NCI-H460 (cell line): ENCODE measurements at regions not wholly inside any gene's neighbourhood (a gene's known extent, or its start where the extent isn't known, plus 50 kb on each side); places are given as distances from the start of the nearest gene placed in this dataset.

Experiments used
- DNase-seq: peaks from one replicate; pipeline ENCODE4 v3.0.0-alpha.2; 2016; ENCODE audit warnings: low read depth; ENCODE audit errors: extremely low read depth

DNA sequence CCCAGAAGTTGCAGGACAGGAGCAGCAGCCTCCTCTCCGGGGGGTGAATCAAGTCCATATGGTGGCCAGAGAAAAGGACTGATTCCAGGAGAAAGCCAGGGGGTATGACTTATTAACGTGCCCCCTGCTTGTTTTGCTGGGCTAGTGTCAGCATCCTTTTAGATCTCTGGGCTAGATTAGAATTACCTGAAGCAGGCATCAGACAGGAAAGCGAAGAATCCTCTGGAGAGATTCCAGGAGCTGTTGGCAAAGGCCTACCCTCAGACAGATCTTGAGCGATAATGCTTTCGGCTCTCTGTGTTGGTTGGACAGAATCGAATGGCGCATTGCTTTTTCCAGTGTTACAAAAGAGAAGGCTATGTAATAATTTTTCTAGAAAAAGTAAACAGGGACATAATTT, 164.0 kb upstream of the GLI3 start:
- no peak for DNase-seq

DNA sequence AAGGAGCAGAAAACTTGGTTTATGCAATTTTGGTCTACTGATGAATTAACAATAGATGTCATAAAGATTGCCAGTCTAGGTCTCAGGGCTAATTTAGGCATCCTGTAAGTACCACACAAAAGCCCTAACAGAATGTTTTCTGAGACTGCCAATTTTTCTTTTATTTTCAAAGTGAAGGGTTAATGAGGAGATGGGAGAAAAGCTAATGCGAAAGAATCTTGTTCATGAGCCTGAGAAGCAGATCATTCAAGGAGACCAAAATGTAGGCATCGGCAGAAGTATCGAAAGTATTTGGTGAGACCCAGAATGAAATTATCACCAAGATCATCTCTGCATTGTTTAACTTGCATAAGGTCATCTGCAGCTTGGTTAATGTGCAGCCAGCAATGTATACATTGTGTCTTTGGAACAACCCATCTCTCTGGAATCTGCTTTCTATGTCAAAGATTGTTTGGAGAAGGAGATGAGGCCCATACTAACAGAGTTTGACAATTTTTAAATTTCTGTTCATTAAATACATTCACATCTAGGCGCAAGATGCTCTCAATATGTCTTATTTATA, 163.3 kb upstream of the GLI3 start:
- no peak for DNase-seq

DNA sequence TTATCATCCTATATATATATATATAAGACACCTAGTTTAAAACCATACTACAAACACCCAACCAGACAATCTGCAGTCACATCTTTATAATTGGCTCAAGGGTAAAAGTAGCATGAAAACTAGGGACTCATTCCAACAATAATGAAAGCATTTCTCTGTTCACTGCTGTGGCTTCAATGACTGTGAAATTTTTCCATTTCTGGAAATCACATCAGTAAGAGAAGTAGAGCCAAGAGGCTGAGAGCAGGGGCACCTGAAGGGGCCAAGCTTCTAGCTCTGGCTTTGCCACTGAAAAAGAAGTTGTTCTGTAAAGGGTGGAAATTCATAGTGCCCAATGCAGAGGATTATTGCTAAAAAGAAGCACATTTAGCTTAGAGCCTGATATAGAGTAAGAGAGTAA, 158.6 kb upstream of the GLI3 start:
- no peak for DNase-seq

DNA sequence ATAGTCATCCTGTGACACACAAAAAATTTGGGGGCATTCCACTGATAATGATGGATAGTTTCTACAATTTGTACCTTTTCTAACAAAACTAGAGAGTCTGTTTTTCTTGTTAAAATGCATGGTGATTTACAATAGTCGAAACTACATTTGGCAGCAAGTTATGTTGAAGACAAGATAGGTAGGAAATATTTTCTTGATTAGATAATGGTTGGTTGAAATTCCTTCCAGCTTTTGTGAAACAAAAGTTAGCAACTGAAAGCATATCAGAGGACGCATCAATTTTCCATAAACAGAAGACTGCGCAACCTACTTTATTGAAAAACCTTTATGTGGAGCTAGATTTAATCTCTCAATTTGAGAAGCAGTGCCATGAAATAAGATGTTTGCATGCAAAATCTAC, 155.8 kb upstream of the GLI3 start:
- no peak for DNase-seq

DNA sequence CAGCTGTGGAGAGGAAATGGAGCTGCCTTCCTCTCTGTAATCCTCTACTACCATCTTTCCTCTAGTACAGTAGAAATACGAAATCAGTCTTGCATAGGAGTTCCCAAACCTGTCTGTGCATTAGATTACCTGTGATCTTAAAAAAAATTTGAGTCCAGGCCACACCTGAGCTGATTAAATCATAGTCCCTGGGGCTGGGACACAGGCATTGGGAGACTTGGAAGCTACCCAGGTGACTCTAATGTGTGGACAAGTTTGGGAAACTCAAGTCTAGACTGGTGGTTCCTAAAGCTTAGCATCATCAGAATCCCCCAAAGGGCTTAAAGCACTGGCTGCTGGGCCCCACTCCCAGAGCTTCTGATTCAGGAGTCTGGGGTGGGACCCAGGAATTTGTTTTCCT, 152.7 kb upstream of the GLI3 start:
- DNase-seq, result no peak

DNA sequence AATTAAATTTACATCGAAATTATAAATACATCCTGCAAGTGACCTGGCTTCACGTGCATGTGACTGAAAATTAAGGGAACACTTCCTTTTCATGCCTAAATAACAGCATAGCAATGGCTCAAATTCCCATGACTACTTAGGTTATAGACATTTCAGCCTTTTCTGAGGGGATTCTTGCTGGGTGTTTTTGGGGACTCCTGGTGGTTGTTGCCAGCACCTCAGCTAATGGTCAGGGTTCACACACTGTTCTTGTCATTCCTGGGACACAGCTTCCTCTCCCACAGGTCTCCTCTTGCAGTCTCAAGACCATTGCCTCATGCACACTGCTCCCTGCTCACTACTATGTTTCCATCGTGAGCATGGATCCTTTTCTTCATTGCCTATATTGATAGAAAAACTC, 148.9 kb upstream of the GLI3 start:
- no peak for DNase-seq

DNA sequence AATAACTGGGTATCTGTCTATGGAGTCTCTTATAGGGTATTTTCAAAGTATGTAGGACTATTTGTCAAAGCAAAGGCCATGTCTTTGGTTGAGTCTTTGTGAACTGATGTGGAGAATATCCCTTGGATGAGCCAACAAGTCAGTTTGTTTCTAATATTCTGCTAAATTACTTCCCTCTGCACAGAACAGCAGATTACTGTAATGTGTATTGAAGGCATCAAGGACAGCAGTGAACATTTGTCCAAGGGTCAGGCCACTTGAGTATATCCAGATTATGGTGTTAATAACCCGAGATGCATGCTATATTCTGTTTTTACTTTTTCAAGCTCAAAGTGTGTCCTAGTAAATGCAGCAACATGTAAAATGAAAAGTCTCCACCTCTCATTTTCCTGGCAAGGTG, 144.2 kb upstream of the GLI3 start:
- DNase-seq, result no peak

DNA sequence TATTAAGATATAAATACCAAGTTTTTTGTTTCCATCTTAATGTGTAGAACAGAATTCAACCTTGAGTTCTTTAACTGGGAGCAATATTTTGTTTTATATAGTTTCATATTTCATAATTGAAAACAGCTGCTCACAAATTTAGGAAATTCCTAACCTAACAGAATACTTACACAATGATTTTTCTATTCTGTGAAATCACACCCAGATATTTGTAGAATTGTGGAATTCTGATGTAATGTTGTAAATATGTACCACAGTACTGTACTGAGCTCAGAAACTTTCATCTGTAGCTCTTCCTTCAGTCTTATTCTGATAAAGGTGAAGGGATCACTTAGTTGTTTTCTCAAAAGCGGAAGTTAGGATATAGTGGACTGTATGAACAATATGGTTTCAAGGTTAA, 143.4 kb upstream of the GLI3 start:
- no peak for DNase-seq

DNA sequence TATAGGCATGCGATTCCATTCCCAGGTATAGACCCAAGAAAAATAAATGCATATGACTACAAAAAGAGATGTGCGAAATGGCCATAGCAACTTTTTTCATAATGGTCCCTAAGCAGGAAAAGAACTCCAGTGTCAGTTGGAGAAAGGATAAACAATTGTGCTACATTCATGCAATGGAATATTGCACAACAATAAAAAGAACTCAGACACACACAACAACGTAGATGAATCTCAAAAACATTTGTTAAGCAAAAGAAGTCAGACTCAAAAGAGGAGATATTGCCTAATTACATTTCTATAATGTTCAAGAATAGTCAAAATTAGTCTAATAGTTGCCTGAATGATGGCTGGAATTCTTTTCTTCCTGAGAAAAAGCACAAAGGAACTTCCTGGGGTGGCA, 141.1 kb upstream of the GLI3 start:
- no peak for DNase-seq

DNA sequence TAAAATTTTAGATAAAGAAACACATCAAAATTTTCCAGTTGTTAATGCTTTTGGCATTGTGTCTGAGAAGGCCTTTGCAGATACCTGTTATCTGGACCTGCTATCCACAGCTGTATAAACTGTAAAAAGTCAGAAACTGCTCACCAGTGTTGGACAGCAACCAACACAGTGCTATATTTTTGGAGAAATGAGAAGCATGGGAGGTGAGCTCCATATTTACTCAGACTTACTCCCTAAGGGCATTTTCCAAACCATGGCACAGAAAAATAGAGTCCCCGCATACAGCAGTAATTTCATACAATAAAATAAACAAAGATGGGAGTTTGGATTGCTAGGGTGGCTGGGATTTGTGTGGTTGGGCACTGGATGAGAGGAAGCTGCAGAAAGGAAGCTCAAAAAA, 136.3 kb upstream of the GLI3 start:
- DNase-seq, result no peak

DNA sequence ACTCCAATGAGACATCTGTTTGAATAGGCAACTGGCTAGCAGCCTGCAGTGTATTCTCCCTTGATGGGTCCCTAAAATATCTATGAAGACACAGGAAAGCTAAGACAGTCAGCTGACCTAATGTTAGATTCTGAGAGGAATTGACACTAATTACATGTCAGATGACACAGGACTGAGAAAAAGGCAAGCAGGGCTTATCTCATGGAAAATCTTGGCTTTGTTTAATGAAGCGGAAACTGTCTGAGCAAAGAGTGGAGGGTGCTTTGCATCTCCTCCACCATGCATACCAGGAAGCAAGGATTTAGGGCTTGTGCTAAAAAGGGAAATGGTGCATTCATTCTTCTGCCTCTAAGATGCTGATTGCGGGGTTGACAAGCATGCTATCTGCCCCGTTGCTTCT, 135.5 kb upstream of the GLI3 start:
- no peak for DNase-seq

DNA sequence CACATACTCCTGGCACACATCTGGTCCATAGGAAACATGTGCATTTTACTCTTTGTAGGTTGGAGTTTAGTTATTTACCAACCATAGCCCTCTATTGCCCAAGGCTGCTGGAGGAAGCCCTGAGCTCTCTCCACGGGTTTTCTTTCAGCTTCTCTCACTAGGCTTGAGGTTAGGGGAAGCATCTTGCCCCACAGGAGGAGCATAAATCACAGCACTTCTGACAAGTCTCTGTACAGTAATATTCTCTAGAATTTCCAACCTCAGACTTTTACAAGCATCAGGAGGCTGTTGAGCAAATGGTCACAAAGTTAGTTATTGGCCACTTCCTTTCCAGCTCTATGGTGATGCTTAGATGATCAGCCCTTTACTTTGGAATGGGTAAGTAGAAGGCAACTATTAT, 122.9 kb upstream of the GLI3 start:
- DNase-seq, result no peak

DNA sequence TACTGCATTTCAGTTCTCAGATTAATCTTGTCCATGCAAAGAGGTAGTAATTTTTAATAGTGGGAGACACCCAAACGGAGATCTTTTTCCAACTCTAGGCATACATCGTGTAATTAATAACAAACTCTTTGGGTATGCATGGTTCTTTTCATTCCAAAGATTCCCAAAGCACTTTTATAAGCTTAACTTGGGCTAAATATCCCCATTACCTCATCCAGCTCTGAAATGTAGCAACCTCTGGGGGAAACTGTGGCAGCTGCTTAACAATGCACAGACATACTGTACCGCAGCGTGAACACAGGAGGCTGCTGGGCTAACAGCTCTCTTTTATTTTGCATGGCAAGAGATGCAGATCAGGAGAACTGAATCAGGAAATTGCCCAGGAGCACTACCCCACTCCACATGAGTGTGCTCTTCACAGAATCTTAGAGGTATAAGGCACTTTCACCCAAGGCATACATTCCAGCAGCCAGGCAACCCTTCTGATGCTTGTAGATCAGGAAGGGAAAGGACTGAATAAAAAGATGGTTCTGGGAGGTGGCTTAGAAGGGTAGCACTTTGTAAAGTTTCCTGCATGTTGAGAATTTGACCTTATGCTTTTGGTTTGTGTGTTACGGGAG, 114.4 kb upstream of the GLI3 start:
- no peak for DNase-seq

DNA sequence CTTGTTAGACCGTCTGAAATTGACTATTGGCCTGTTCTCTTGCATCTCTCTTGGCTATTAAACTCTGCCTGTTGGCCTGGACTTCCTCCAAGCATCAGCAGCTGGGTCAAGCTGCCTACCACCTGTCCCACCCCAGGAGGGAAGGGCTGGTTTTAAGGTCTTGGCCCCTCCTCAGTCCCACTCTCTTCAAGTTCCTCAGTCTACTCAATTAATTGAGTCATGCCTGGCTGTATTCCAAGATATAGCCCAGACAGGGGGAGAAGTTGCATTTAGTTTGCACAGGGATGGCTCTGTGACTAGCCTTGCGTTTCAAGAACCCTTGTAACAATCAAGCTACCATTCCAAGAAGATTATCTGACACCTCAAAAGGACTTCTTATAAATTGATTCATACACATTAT, 113.8 kb upstream of the GLI3 start:
- DNase-seq, result no peak

DNA sequence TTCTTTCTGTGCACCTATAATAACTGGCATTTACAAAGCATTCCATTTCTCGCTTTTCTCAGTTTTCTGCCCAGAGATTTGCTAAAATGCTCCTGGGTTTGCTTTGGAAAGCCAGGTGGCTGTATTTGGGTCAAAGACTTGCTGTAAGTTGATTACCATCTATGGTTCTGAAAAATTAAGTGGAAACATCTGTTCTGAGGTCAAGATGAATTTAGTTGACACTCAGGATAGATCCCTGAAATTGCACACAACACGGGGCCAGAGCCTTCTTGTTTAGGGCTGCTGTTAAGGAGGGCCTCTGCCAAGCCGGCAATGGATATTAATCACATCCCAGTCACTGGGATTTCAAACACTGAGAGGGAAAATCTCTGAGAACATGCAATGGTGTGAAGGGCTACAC, 111.6 kb upstream of the GLI3 start:
- no peak for DNase-seq

DNA sequence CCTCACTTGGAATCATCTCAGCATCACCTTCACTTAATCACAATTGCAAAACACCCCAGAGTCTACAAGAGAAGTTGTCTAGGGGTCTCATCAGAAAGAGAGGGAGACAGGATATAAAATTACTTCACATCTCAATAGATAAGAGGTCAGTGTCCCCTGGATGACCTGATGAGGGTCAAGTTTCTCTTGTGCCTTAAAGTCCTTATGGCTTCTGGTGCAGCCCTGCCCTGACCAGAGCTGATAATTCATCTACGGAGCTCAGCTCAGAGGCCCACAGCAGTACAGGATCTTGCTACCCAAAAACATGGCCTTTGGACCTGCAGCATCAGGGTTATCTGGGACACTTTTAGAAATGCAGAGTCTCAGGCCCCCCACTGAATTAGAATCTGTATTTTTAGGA, 111.1 kb upstream of the GLI3 start:
- no peak for DNase-seq

DNA sequence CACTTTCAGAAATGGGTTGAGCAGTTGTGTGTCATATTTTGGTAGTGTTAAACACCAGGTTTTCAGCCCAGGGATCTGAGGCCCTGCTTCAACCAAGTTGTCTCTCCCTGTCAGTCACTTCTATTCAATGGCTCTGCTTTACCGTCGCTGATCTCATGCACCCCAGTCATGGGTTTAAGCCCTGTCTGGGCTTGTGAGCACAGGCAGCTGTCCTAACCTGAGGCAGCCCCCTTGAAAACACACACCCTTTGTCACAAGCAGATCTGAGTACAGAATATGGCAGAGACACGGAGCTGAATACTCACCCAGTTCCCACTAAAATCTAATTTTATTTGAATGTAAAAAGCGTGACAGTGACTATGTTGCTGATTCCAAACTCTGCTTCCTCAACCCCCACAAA, 110.6 kb upstream of the GLI3 start:
- no peak for DNase-seq

DNA sequence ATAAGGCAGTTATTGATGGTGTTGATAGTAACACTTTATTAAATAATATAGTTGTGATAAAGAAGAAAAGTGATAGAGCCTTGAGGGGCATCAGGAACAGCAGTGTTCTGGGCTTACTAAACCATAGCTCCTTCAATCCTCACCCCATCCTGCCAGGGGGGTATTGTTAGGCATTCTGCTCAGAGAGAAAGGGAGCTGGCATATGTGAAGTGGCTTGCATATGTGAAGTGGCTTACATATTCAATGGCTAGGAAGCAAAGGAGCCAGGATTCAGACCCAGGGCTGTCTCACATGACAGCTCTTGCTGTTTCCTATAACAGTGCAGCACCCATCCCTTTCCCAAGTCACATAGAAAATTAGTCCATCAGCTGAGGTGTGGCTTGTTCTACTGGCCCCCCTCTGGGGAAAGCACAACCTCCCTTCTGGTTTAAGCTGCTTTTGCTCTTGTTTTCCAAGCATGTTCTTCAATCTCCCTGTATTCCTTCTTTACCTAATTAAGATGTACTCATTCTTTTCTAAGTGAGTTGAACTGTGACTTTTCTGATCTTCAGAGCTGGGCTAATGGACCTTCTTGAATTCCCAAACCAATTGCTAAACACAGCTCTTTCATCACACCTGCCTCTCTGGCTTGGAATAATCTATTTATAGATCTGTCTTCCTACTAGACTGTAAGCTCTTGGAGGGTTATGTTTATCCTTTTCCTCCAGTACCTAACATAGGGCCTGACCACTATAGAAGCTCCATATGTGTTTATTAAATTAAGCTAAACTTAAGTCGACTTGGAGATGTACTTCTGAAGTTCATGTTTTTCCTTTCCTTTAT, 108.7 kb upstream of the GLI3 start:
- DNase-seq, result no peak

DNA sequence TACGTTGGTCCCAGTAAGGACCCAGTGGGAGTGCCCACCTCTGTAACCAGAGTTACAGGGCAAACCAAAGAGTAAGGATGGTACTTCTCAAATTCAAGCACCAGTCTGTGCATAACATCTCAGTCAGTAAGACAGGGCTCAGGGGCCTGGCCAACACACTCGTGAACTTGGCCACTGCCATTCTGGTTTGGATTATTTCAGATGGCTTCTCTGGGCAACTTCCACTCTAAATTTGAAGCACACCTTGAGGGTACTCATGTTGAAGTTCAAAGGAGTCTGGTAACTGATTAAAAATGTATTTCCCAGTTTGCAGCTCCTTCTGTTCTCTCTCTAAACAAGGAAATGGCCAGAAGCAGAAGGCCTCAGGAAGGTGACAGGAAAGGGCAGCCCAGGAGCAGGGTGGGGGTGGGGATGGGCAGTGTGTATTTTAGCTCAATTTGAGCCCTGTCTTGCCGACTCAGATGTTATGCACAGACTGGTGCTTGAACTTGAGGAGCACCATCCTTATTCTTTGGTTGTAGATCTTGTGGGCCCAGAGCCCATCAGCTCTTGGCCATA, 107.3 kb upstream of the GLI3 start:
- no peak for DNase-seq

DNA sequence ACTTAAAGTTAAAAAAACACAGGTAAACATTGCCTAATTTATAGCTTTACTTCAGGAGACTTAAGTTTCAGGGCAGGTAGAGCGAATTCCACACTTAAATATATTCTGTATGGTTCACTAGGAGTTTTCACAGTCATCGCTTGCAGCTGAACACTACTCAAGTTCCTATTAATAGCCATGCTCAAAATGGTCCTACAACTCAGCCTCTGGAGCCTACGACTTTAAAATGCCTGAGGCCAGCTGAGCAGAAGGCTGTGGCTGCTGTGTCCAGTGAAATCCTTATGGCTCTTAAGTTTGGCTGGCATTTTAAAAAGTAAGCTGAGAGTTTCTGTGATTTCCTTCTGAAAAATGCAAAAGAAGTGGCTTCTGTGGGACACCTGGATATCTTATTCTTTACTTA, 105.4 kb upstream of the GLI3 start:
- DNase-seq, result no peak

DNA sequence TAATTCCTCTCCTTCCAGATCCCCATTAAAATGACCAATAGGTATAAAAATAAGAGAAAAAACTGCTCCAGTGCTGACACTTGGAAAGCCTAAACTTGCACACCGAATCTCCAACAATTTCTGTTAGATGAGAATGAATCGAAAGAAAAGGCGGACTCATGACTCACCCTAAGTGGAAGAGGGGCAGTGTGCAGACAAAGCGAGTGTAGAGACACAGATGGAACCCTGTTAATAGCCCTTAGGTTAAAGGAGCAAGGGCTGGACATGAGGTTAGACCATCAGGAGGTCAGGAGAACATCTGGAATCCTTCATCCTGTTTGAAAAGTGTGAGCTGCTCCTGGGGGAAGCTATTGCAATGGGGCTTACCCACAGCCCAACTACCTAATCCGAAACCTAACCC, 103.4 kb upstream of the GLI3 start:
- no peak for DNase-seq

DNA sequence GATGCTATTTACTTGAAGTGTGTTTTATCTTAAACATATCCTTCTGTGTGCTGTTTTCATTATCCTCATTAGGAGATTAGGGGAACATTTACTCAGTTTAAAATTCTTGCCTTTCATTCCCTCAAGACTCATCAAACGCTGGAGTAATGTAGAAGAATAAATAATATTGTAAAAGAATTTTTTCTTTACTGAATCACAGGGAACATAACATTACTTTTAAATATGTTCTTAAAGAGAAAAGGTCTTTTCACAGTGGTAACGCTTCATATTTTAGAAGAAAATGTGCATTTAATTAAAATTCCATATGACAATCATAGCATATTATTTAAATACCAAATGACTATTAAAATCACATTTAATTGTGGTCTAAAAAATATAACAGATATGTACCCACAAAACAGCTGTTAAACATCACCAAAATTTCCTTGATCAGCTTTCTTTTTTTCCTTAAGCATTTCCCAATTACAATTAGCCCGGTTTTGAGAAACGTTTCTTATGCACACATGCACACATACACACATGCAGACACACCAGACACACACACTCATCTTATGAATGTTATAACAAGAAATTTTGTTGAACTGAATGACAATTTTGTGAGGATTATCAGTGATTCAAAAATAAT, 102.0 kb upstream of the GLI3 start:
- no peak for DNase-seq
